ENCODE measurements at regions not wholly inside any gene's neighbourhood (a gene's known extent, or its start where the extent isn't known, plus 50 kb on each side); places are given as distances from the start of the nearest gene placed in this dataset.
"Not testable (repeated sequence)": the region's sequence is repeated elsewhere in the genome, so short reads cannot be mapped to it uniquely, and the experiment has no call there.

GRCh38 chr16:65260746-65261145 lies 138.9 kb upstream of the CDH11 start:
- no peak overlapping the region for H3K27ac ChIP-seq (ENCODE audit: insufficient read depth, low read length, poor library complexity, severe bottlenecking)
- H3K4me3 ChIP-seq (ENCODE audit: insufficient read depth, low read depth, low read length, poor library complexity, severe bottlenecking), result no peak overlapping the region
- no peaks in the 10 kb centered on the region for H3K27me3 ChIP-seq (replicated peaks; ENCODE audit: control insufficient read depth, insufficient read depth, low read length, poor library complexity, severe bottlenecking)
- H3K9me3 ChIP-seq (ENCODE audit: control insufficient read depth, low read length), result no peaks in the 10 kb centered on the region
- H3K36me3 ChIP-seq (ENCODE audit: control insufficient read depth, insufficient read depth, low read length), result no peaks in the 10 kb centered on the region
- no peaks in the 10 kb centered on the region for H3K4me1 ChIP-seq (ENCODE audit: control insufficient read depth, insufficient read depth, low read length, poor library complexity, severe bottlenecking)
- no peak for DNase-seq

- DNase-seq, result no peak
- Histone ChIP-seq H3K4me1 (ENCODE audit: control insufficient read depth, insufficient read depth, low read length, poor library complexity, severe bottlenecking) (no peaks in the 10 kb centered on the region), H3K27ac (ENCODE audit: insufficient read depth, low read length, poor library complexity, severe bottlenecking) (no peak overlapping the region), H3K27me3 (replicated peaks; ENCODE audit: control insufficient read depth, insufficient read depth, low read length, poor library complexity, severe bottlenecking) (no peaks in the 10 kb centered on the region), H3K36me3 (ENCODE audit: control insufficient read depth, insufficient read depth, low read length) (no peaks in the 10 kb centered on the region), H3K4me3 (ENCODE audit: insufficient read depth, low read depth, low read length, poor library complexity, severe bottlenecking) (no peak overlapping the region), H3K9me3 (ENCODE audit: control insufficient read depth, low read length) (no peaks in the 10 kb centered on the region)
Measured at GRCh38 chr16:65254144-65254543, 132.3 kb upstream of the CDH11 start.

GRCh38 chr16:65249768-65250167 lies 127.9 kb upstream of the CDH11 start:
- H3K36me3 ChIP-seq (ENCODE audit: control insufficient read depth, insufficient read depth, low read length), result no peaks in the 10 kb centered on the region
- no peak overlapping the region for H3K27ac ChIP-seq (ENCODE audit: insufficient read depth, low read length, poor library complexity, severe bottlenecking)
- H3K4me1 ChIP-seq (ENCODE audit: control insufficient read depth, insufficient read depth, low read length, poor library complexity, severe bottlenecking), result no peaks in the 10 kb centered on the region
- no peak overlapping the region for H3K4me3 ChIP-seq (ENCODE audit: insufficient read depth, low read depth, low read length, poor library complexity, severe bottlenecking)
- no peak for DNase-seq
- H3K27me3 ChIP-seq (replicated peaks; ENCODE audit: control insufficient read depth, insufficient read depth, low read length, poor library complexity, severe bottlenecking), result no peaks in the 10 kb centered on the region
- H3K9me3 ChIP-seq (ENCODE audit: control insufficient read depth, low read length), result no peaks in the 10 kb centered on the region

GRCh38 chr16:65244787-65245186 lies 122.9 kb upstream of the CDH11 start:
- Histone ChIP-seq H3K9me3 (ENCODE audit: control insufficient read depth, low read length) (no peaks in the 10 kb centered on the region), H3K36me3 (ENCODE audit: control insufficient read depth, insufficient read depth, low read length) (no peaks in the 10 kb centered on the region), H3K27me3 (replicated peaks; ENCODE audit: control insufficient read depth, insufficient read depth, low read length, poor library complexity, severe bottlenecking) (no peaks in the 10 kb centered on the region), H3K4me1 (ENCODE audit: control insufficient read depth, insufficient read depth, low read length, poor library complexity, severe bottlenecking) (no peaks in the 10 kb centered on the region), H3K27ac (ENCODE audit: insufficient read depth, low read length, poor library complexity, severe bottlenecking) (no peak overlapping the region), H3K4me3 (ENCODE audit: insufficient read depth, low read depth, low read length, poor library complexity, severe bottlenecking) (no peak overlapping the region)
- no peak for DNase-seq

- no peak for DNase-seq
- Histone ChIP-seq H3K27me3 (replicated peaks; ENCODE audit: control insufficient read depth, insufficient read depth, low read length, poor library complexity, severe bottlenecking) (no peaks in the 10 kb centered on the region), H3K27ac (ENCODE audit: insufficient read depth, low read length, poor library complexity, severe bottlenecking) (no peak overlapping the region), H3K4me1 (ENCODE audit: control insufficient read depth, insufficient read depth, low read length, poor library complexity, severe bottlenecking) (no peaks in the 10 kb centered on the region), H3K36me3 (ENCODE audit: control insufficient read depth, insufficient read depth, low read length) (no peaks in the 10 kb centered on the region), H3K9me3 (ENCODE audit: control insufficient read depth, low read length) (no peaks in the 10 kb centered on the region), H3K4me3 (ENCODE audit: insufficient read depth, low read depth, low read length, poor library complexity, severe bottlenecking) (no peak overlapping the region)
Measured at GRCh38 chr16:65235339-65236177, 113.7 kb upstream of the CDH11 start.

- not testable (repeated sequence) for H3K36me3 ChIP-seq (ENCODE audit: control insufficient read depth, insufficient read depth, low read length); H3K4me1 ChIP-seq (ENCODE audit: control insufficient read depth, insufficient read depth, low read length, poor library complexity, severe bottlenecking); H3K27ac ChIP-seq (ENCODE audit: insufficient read depth, low read length, poor library complexity, severe bottlenecking); H3K27me3 ChIP-seq (replicated peaks; ENCODE audit: control insufficient read depth, insufficient read depth, low read length, poor library complexity, severe bottlenecking); H3K4me3 ChIP-seq (ENCODE audit: insufficient read depth, low read depth, low read length, poor library complexity, severe bottlenecking); DNase-seq; H3K9me3 ChIP-seq (ENCODE audit: control insufficient read depth, low read length)
Measured at GRCh38 chr16:65234721-65235320, 113.0 kb upstream of the CDH11 start.

- DNase-seq, result no peak
- no peaks in the 10 kb centered on the region for H3K4me1 ChIP-seq (ENCODE audit: control insufficient read depth, insufficient read depth, low read length, poor library complexity, severe bottlenecking)
- no peaks in the 10 kb centered on the region for H3K27me3 ChIP-seq (replicated peaks; ENCODE audit: control insufficient read depth, insufficient read depth, low read length, poor library complexity, severe bottlenecking)
- H3K4me3 ChIP-seq (ENCODE audit: insufficient read depth, low read depth, low read length, poor library complexity, severe bottlenecking), result no peak overlapping the region
- no peaks in the 10 kb centered on the region for H3K9me3 ChIP-seq (ENCODE audit: control insufficient read depth, low read length)
- no peak overlapping the region for H3K27ac ChIP-seq (ENCODE audit: insufficient read depth, low read length, poor library complexity, severe bottlenecking)
- H3K36me3 ChIP-seq (ENCODE audit: control insufficient read depth, insufficient read depth, low read length), result no peaks in the 10 kb centered on the region
Measured at GRCh38 chr16:65229191-65229662, 107.4 kb upstream of the CDH11 start.

- Histone ChIP-seq H3K4me1 (ENCODE audit: control insufficient read depth, insufficient read depth, low read length, poor library complexity, severe bottlenecking) (no peaks in the 10 kb centered on the region), H3K9me3 (ENCODE audit: control insufficient read depth, low read length) (no peaks in the 10 kb centered on the region), H3K4me3 (ENCODE audit: insufficient read depth, low read depth, low read length, poor library complexity, severe bottlenecking) (no peak overlapping the region), H3K27me3 (replicated peaks; ENCODE audit: control insufficient read depth, insufficient read depth, low read length, poor library complexity, severe bottlenecking) (no peaks in the 10 kb centered on the region), H3K27ac (ENCODE audit: insufficient read depth, low read length, poor library complexity, severe bottlenecking) (no peak overlapping the region), H3K36me3 (ENCODE audit: control insufficient read depth, insufficient read depth, low read length) (no peaks in the 10 kb centered on the region)
- no peak for DNase-seq
Measured at GRCh38 chr16:65227150-65227835, 105.4 kb upstream of the CDH11 start.

- no peak for DNase-seq
- Histone ChIP-seq H3K9me3 (ENCODE audit: control insufficient read depth, low read length) (no peaks in the 10 kb centered on the region), H3K4me1 (ENCODE audit: control insufficient read depth, insufficient read depth, low read length, poor library complexity, severe bottlenecking) (no peaks in the 10 kb centered on the region), H3K4me3 (ENCODE audit: insufficient read depth, low read depth, low read length, poor library complexity, severe bottlenecking) (no peak overlapping the region), H3K27ac (ENCODE audit: insufficient read depth, low read length, poor library complexity, severe bottlenecking) (no peak overlapping the region), H3K27me3 (replicated peaks; ENCODE audit: control insufficient read depth, insufficient read depth, low read length, poor library complexity, severe bottlenecking) (no peaks in the 10 kb centered on the region), H3K36me3 (ENCODE audit: control insufficient read depth, insufficient read depth, low read length) (no peaks in the 10 kb centered on the region)
Measured at GRCh38 chr16:65226077-65226476, 104.2 kb upstream of the CDH11 start.

GRCh38 chr16:65225488-65225887 lies 103.6 kb upstream of the CDH11 start:
- H3K4me3 ChIP-seq (ENCODE audit: insufficient read depth, low read depth, low read length, poor library complexity, severe bottlenecking), result no peak overlapping the region
- H3K27me3 ChIP-seq (replicated peaks; ENCODE audit: control insufficient read depth, insufficient read depth, low read length, poor library complexity, severe bottlenecking), result no peaks in the 10 kb centered on the region
- no peaks in the 10 kb centered on the region for H3K4me1 ChIP-seq (ENCODE audit: control insufficient read depth, insufficient read depth, low read length, poor library complexity, severe bottlenecking)
- H3K9me3 ChIP-seq (ENCODE audit: control insufficient read depth, low read length), result no peaks in the 10 kb centered on the region
- H3K36me3 ChIP-seq (ENCODE audit: control insufficient read depth, insufficient read depth, low read length), result no peaks in the 10 kb centered on the region
- DNase-seq, result no peak
- no peak overlapping the region for H3K27ac ChIP-seq (ENCODE audit: insufficient read depth, low read length, poor library complexity, severe bottlenecking)
